HEK293T (cell line): ENCODE measurements at regions not wholly inside any gene's neighbourhood (a gene's known extent, or its start where the extent isn't known, plus 50 kb on each side); places are given as distances from the start of the nearest gene placed in this dataset.

Experiments
- ARNT ChIP-seq: fragments of 450-650 bp; IDR thresholded peaks from 2 replicates; pipeline ENCODE4 v1.6.1; 2017; ENCODE audit warnings: mild to moderate bottlenecking
- BHLHE40 ChIP-seq: fragments of 450-650 bp; IDR thresholded peaks from 2 replicates; pipeline ENCODE4 v1.6.1; 2016; ENCODE audit warnings: mild to moderate bottlenecking, moderate library complexity, borderline replicate concordance
- ELF4 ChIP-seq: fragments of 450-650 bp; IDR thresholded peaks from 2 replicates; pipeline ENCODE4 v1.6.1; 2017; ENCODE audit warnings: antibody characterized with exemption
- FOXA1 ChIP-seq: fragments of 450-650 bp; IDR thresholded peaks from 2 replicates; pipeline ENCODE4 v1.6.1; 2016; ENCODE audit warnings: mild to moderate bottlenecking
- FOXM1 ChIP-seq: fragments of 450-650 bp; IDR thresholded peaks from 2 replicates; pipeline ENCODE4 v1.6.1; 2017; ENCODE audit warnings: mild to moderate bottlenecking, borderline replicate concordance
- HDGF ChIP-seq: fragments of 450-650 bp; IDR thresholded peaks from 2 replicates; pipeline ENCODE4 v1.6.1; 2017; ENCODE audit warnings: antibody characterized with exemption, borderline replicate concordance
- LEF1 ChIP-seq: fragments of 450-650 bp; IDR thresholded peaks from 2 replicates; pipeline ENCODE4 v1.6.1; 2017; ENCODE audit warnings: mild to moderate bottlenecking, borderline replicate concordance
- PKNOX1 ChIP-seq: fragments of 450-650 bp; IDR thresholded peaks from 2 replicates; pipeline ENCODE4 v1.6.1; 2016
- SP1 ChIP-seq: fragments of 450-650 bp; IDR thresholded peaks from 2 replicates; pipeline ENCODE4 v1.6.1; 2017
- TARDBP ChIP-seq: fragments of 450-650 bp; IDR thresholded peaks from 2 replicates; pipeline ENCODE4 v1.6.1; 2016

- TF ChIP-seq BHLHE40: no peak
- no peak for TF ChIP-seq HDGF
- no peak for TF ChIP-seq ARNT
- TF ChIP-seq LEF1: no peak
- TF ChIP-seq TARDBP: no peak
- no peak for TF ChIP-seq PKNOX1
- no peak for TF ChIP-seq FOXM1
- TF ChIP-seq SP1: no peak
- TF ChIP-seq FOXA1: no peak
- TF ChIP-seq ELF4: no peak
Measured at GRCh38 chr16:85269165-85269564, 156.9 kb upstream of the CIBAR2 start.
